ENCODE measurements at regions not wholly inside any gene's neighbourhood (a gene's known extent, or its start where the extent isn't known, plus 50 kb on each side); places are given as distances from the start of the nearest gene placed in this dataset.
A peak's percentile ranks its signal among the peaks of the same experiment; 100 is the strongest.

DNA sequence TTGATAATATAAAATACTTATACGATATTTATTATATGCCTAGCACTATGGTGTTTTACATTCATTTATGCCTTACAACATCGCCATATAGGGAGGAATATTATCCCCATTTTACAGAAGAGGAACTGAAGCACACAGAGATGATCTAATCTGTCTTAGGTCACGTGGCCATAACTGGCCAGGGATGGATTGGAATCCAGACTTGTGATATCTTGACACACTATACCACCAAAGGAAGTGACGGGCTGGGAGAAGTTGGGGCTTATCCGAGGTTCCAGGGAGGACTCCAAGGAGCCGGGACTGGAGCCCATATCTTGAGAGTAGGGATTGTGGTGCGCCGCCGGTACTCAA is 129.8 kb downstream of the TMEM174 start:
- H3K9me3 Mint-ChIP-seq: peaks cover 0 to 5% (median 0%) of the 10 kb centered on the region in 3 donors
- H3K27me3 Mint-ChIP-seq: peaks cover 64% of the 10 kb centered on the region
- peaks cover 3 to 16% (median 5%) of the 10 kb centered on the region in 3 donors for H3K4me1 Mint-ChIP-seq
- peak overlapping the region in 2 of 4 donors; percentile 3 to 51 for H3K4me3 Mint-ChIP-seq
- H3K27ac Mint-ChIP-seq: peak overlapping the region in 1 of 3 donors; percentile 89
- peaks cover 4% of the 10 kb centered on the region for H3K36me3 Mint-ChIP-seq

DNA sequence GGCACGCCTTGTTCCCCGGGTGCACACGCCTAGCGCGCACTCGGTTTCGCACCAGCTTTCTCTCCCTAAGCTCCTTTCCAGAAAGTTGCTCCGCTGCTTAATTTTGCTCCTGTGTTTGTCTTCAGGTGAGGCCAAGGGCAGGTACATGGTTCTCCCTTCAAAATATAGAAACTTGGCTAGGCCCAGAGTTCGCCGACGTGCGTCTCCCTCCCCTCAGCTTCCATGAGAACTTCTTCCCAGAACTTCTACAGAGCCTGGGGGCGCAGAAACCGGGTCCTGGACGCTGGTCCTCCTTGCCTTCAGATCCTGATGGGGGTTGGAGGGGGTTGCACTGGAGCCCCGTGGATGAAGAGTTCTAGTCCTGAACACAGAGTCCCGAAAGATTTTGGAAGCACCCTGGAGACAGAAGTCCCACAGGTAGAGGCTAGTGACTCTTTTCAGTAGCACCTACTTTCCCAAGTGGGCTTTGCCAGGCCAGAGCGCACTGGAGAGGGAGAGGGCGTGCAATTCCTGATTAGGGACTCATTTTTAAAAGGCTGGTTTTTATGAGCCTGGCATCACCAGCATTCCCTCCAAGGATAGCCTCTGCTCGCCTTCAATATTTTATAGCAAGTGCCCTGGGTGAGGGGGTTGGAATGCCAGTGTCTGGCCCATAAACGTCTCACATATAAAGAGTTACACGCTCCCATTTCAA is 128.4 kb downstream of the TMEM174 start:
- H3K27ac Mint-ChIP-seq: peak overlapping the region in 1 of 3 donors; percentile 56
- peaks cover 72% of the 10 kb centered on the region for H3K27me3 Mint-ChIP-seq
- H3K4me1 Mint-ChIP-seq: peaks cover 3 to 16% (median 5%) of the 10 kb centered on the region in 3 donors
- peak overlapping the region in 1 of 4 donors; percentile 3 for H3K4me3 Mint-ChIP-seq
- H3K9me3 Mint-ChIP-seq: peaks cover 0 to 3% (median 0%) of the 10 kb centered on the region in 3 donors
- H3K36me3 Mint-ChIP-seq: peaks cover 4% of the 10 kb centered on the region

DNA sequence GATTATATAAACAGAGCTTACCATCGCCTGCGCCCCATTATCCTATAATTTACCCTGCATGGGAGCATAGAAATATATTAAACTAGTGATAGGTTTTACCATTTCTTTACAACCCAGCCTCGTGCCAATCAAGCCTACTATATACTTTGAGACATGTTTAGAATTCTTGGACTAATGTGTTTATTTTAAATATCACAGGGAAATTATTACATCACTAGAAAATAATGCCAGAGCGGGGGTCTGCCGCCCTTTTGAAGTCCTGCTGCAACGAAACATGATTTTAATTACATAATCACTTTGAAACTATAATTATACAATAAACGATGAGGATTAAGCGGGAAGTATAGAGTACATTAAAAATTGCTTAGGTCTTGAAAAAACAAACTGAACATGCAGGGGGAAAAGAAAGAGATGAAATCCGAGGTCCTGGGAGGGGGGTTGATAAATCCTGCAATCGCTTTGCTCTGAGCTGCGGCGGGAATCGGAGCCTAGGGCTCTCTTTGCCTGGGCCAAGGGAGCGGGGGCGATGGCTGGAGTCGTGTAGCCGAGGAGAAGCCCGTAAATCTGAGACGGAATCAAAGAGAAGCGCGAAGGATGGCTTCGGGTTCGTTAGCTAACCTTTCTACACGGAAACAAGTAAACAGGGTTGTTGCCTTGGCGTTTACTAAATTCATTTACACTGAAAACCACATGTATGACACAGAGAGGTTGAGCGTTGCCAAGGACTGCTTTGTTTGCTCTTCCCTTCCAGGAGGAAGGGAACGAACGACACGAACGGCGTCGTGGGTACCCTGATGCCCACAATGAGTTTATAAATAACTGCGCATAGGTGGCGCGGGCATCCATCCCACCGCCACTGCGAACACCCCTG is 127.6 kb downstream of the TMEM174 start:
- Mint-ChIP-seq H3K4me1 (peaks cover 3 to 16% (median 5%) of the 10 kb centered on the region in 3 donors), H3K36me3 (peaks cover 4% of the 10 kb centered on the region), H3K27ac (peak overlapping the region in 2 of 3 donors; percentile 74 to 78), H3K9me3 (peaks cover 0 to 3% (median 0%) of the 10 kb centered on the region in 3 donors), H3K4me3 (peak overlapping the region in 1 of 4 donors; percentile 18), H3K27me3 (peaks cover 76% of the 10 kb centered on the region)

DNA sequence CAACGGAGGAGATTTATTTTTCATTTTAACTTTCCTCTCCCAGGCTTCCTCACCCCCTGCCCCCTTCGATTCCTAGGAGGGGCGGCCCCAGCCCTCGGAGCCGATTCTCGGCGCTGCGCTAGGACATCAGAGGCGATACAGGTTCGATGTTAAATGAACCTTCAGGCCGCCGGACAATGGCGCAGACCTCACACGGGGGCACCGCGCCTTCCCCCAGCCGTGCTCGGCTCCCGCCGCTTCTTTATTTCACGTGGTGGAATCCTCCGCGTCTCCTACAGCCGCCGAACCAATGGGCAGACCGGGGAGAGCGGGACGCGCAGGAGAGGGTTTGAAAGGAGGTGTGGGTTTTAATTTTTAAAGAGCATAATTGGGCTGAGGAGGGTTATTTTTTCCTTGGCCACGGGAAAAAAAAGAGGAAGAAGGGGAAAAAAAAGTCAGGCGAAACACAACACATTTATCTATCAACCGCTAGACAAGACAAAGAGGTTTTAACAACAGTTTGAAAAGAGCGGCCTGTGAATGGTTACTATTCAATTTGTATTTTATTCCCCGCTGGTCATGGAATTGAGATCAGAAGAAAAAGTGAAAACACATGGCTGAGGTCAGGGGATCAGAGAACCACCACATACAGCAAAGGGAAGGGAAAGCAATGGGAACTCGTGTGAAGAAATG is 126.8 kb downstream of the TMEM174 start:
- Mint-ChIP-seq H3K4me3 (peak overlapping the region in 2 of 4 donors; percentile 18 to 65), H3K27ac (peak overlapping the region in 2 of 3 donors; percentile 74 to 78), H3K36me3 (peaks cover 6% of the 10 kb centered on the region), H3K9me3 (peaks cover 0 to 3% (median 0%) of the 10 kb centered on the region in 3 donors), H3K27me3 (peaks cover 83% of the 10 kb centered on the region), H3K4me1 (peaks cover 3 to 16% (median 5%) of the 10 kb centered on the region in 3 donors)

DNA sequence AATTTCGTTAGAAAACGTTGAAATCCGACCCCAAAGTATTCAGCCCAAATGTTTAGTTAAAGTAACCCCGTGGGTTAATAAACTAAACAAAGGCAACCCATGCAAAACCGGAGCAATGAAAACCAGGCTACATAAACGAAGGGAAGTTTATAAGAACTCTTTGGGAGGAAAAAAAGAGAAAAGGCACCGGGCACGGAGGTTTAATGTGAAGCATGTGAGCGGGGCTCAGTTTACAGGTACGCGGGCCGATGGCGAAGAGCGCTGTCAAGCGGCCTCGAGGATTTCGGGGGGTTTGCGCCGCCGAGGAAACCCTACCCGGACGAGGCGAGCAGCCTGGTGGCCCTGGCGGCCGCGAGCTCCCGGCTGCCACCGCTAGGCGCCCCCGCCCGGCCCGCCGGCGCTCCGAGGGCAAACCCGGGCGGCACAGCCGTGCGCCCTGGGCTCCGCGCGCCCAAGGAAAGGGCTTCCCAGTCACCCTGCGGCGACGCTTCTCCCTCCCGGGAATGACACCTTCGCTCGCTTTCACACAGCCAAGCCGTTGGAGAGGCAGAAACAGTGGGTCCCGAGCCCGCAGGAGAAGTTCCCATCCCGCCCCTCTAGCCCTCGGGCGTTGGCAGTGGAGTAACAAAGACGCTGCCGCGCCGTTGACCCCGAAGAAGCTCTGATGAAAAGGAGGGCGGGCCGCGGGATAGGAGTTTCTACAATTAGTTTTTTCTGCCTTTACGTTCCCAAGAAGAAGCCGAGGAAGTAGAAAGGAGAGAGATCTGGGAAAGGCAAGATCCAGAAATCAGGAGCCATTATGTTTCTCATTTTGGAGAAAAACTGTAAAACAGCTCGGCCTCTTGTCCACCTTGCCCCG is 126.0 kb downstream of the TMEM174 start:
- H3K4me1 Mint-ChIP-seq: peaks cover 3 to 16% (median 5%) of the 10 kb centered on the region in 3 donors
- peaks cover 3% of the 10 kb centered on the region for H3K36me3 Mint-ChIP-seq
- H3K27ac Mint-ChIP-seq: peak overlapping the region in 1 of 3 donors; percentile 42
- H3K9me3 Mint-ChIP-seq: peaks cover 0 to 3% (median 0%) of the 10 kb centered on the region in 3 donors
- H3K4me3 Mint-ChIP-seq: peak overlapping the region in 1 of 4 donors; percentile 29
- peaks cover 83% of the 10 kb centered on the region for H3K27me3 Mint-ChIP-seq

DNA sequence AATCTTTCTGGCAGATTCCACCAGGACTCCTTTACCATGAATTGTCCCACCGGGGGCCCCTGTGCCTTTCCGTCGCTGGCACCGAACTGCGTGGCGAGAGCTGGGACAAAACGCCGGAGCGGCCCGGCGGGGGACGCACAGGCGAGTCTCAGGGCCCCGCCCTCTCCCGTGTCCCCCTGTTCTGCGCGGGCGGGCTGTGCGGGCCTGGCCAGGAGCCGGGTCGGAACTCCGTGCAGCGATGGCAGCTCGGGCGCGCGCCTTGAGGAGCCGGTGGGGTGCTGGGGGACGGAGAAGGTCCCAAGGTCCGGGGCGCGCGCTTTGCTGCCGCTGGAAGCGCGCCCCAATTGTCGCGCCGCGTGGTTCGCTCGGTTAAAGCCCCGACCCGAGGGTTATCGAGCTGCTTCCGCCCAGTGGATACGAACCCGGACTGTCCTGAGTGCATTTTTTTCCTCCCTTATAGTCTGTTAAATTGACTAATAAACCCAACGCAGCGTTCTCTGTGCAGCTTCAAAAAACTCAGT is 125.3 kb downstream of the TMEM174 start:
- peaks cover 3% of the 10 kb centered on the region for H3K36me3 Mint-ChIP-seq
- peak overlapping the region in 1 of 4 donors; percentile 29 for H3K4me3 Mint-ChIP-seq
- H3K27ac Mint-ChIP-seq: no peak overlapping the region
- peaks cover 77% of the 10 kb centered on the region for H3K27me3 Mint-ChIP-seq
- peaks cover 3 to 16% (median 5%) of the 10 kb centered on the region in 3 donors for H3K4me1 Mint-ChIP-seq
- peaks cover 0 to 3% (median 0%) of the 10 kb centered on the region in 3 donors for H3K9me3 Mint-ChIP-seq

DNA sequence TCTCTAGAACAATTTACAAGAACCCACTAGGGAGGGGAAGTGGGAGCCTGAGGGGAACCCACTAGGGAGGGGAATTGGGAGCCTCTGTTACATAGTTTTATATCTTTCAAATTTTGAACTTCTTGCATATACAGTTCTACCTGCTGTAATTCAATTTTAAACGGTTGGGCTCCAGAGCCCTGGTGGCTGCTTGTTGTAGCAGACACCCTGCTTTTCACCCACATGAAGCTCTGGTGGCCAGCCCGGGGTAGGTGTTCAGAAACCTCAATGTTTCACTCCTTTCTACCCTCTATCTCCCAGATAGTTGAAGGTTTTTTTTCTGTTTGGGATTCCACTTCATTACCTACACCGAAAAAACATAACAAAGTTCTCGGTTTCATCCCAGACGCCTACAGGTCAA is 124.4 kb downstream of the TMEM174 start:
- Mint-ChIP-seq H3K4me1 (peaks cover 2 to 13% (median 3%) of the 10 kb centered on the region in 3 donors), H3K36me3 (peaks cover 3% of the 10 kb centered on the region), H3K4me3 (peak overlapping the region in 1 of 4 donors; percentile 65), H3K9me3 (no peaks in the 10 kb centered on the region), H3K27me3 (peaks cover 72% of the 10 kb centered on the region), H3K27ac (peak overlapping the region in 1 of 3 donors; percentile 39)

DNA sequence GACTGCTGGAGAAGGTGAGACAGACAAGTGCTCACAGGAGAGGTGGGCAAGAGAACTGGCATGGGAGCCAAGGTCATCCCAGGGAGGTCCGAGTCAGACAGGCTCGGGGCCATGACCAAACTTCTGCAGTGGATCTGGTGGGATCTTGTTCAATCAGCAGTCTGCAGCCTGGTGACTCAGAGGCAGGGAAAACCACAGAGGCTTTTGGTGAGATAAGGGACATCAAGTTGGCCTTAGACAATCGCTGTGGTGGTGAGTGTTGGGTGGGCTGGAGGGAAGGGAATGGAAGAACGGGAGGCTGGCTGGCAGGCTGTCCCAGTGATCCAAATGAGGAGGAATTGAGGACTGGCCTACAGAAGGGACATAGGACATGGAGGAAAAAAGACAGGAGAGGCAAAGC is 123.8 kb downstream of the TMEM174 start:
- Mint-ChIP-seq H3K36me3 (peaks cover 3% of the 10 kb centered on the region), H3K9me3 (no peaks in the 10 kb centered on the region), H3K27me3 (peaks cover 65% of the 10 kb centered on the region), H3K4me1 (peaks cover 2 to 11% (median 3%) of the 10 kb centered on the region in 3 donors), H3K27ac (peak overlapping the region in 1 of 3 donors; percentile 88), H3K4me3 (peak overlapping the region in 1 of 4 donors; percentile 49)

DNA sequence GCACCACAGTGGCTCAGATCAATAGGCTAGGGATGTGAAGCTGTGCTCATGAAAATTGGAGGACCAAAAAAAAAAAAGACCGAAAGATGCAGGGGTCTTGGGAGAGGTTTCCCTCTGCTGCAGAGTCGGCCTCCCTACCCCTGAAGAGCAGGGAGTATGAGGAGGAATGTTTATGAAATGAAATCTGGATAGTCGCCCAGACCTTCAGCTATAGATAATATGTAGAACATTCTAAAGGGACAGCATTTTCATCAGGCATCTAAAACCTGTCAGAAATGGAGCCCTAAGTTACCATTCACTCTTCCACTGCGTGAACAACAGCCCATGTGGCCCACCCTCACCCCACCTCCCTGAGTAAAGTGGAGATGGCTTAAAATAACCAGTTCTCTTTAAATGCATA is 122.9 kb downstream of the TMEM174 start:
- Mint-ChIP-seq H3K4me3 (no peak overlapping the region), H3K4me1 (peaks cover 2 to 11% (median 3%) of the 10 kb centered on the region in 3 donors), H3K36me3 (peaks cover 3% of the 10 kb centered on the region), H3K27ac (no peak overlapping the region), H3K9me3 (no peaks in the 10 kb centered on the region), H3K27me3 (peaks cover 64% of the 10 kb centered on the region)

DNA sequence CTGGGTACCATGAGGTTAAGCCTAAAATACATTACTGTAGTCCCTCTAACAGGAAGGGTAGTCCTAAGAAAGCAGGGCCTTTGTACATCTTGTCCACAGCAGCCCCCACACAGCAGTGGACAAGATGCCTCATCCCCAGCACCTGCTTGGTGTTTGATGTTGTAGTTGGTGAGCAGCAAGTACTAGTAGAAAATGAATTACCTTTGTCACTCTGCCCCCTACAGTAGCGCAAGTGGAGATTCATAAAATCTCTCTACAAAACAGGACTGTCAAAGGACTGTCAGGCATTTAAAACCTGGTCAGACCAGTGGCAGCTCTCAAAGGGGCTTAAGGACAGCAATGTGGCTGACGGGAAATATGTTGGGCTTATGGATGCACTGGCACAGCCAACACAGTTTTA is 122.5 kb downstream of the TMEM174 start:
- peaks cover 60% of the 10 kb centered on the region for H3K27me3 Mint-ChIP-seq
- no peaks in the 10 kb centered on the region for H3K9me3 Mint-ChIP-seq

DNA sequence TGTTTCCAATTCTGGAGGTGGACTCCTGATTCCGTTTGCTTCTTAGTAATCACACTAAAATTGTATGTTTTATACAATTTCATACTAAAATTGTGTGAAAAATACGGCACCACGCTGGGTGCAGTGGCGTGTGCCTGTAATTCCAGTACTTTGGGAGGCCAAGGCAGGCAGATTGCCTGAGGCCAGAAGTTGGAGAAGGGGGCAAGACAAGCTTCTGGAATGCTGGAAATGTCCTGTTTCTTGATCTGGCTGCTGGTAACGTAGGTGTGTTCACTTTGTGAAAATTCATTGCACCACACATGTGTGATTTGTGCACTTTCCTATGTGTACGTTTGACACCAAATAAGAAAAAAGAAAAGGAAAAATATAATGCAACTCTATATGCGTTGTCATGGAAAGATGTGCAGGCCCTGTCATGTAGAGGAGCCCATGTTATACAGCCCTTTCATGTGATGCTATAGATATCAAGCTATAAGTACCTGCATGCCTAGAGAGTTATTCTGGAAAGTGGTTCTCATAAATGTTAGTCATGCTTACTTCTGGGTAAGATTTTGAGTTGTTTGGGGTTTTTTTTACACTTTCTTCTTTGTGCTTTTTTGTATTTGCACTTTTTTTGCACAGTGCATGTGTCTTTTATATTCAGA is 119.9 kb downstream of the TMEM174 start:
- H3K9me3 Mint-ChIP-seq: no peaks in the 10 kb centered on the region
- H3K36me3 Mint-ChIP-seq: peaks cover 4% of the 10 kb centered on the region
- H3K27me3 Mint-ChIP-seq: peaks cover 43% of the 10 kb centered on the region
- H3K4me1 Mint-ChIP-seq: no peaks in the 10 kb centered on the region
- H3K27ac Mint-ChIP-seq: no peak overlapping the region
- no peak overlapping the region for H3K4me3 Mint-ChIP-seq

More for the DNA sequence above, 122.5 kb downstream of the TMEM174 start:
- Mint-ChIP-seq H3K4me1 (peaks cover 2 to 11% (median 3%) of the 10 kb centered on the region in 3 donors), H3K27ac (no peak overlapping the region), H3K36me3 (peaks cover 3% of the 10 kb centered on the region), H3K4me3 (no peak overlapping the region)

DNA sequence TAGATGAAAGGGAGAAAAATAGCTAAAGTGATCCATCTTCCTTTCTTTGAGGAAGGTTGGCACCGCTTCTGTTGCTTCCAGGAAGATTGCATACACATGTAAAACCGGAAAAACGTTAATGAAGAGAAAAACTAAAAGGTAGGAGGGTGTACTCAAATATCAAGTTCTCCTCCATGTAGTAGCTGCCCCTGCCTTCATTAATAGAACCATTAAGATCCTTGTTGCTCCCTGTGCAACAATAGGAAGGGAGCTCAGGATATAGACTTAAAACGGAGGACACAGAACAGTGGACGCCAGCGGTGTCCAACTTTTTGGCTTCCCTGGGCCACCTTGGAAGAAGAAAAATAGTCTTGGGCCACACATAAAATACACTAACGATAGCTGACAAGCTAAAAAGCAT is 118.9 kb downstream of the TMEM174 start:
- H3K9me3 Mint-ChIP-seq: no peaks in the 10 kb centered on the region
- H3K27me3 Mint-ChIP-seq: peaks cover 34% of the 10 kb centered on the region
- no peak overlapping the region for H3K27ac Mint-ChIP-seq
- H3K36me3 Mint-ChIP-seq: peaks cover 4% of the 10 kb centered on the region
- no peaks in the 10 kb centered on the region for H3K4me1 Mint-ChIP-seq
- no peak overlapping the region for H3K4me3 Mint-ChIP-seq

DNA sequence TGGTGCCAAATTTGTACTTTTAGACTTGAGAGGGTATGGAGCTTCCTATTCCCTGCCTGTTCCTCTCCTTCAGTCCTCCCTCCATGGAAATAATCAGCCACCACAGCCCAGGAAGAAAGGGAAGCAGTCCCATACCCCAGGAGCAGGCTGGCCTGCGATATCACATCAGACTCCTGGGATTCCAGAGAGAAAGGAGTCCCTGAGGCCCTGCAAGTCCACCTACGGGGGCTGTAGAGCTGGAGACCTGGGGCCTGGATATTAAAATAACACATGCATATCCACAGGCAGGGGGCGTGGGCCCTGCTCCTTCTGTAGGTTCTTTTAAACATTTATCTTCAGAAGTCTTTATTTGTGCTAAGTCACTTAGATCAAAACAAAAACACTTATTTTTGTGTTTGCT is 117.2 kb downstream of the TMEM174 start:
- H3K27me3 Mint-ChIP-seq: peaks cover 20% of the 10 kb centered on the region

More for the DNA sequence above, 117.2 kb downstream of the TMEM174 start:
- Mint-ChIP-seq H3K4me3 (no peak overlapping the region), H3K36me3 (peaks cover 4% of the 10 kb centered on the region), H3K9me3 (peaks cover 0 to 3% (median 0%) of the 10 kb centered on the region in 3 donors), H3K27ac (no peak overlapping the region), H3K4me1 (no peaks in the 10 kb centered on the region)

All from IgD-negative memory B cell (primary cell).